HG02798 (cell line): ENCODE measurements at regions not wholly inside any gene's neighbourhood (a gene's known extent, or its start where the extent isn't known, plus 50 kb on each side); places are given as distances from the start of the nearest gene placed in this dataset.

Experiments used
- ATAC-seq: cut with Tn5 transposase; IDR thresholded peaks from one replicate; pipeline ENCODE4 v1.9.1; 2021; ENCODE audit warnings: mild to moderate bottlenecking; ENCODE audit not compliant: unreplicated experiment, poor library complexity

- no peak for ATAC-seq
Measured at GRCh38 chrX:39163581-39164126, 362.4 kb downstream of the MID1IP1 start.

DNA sequence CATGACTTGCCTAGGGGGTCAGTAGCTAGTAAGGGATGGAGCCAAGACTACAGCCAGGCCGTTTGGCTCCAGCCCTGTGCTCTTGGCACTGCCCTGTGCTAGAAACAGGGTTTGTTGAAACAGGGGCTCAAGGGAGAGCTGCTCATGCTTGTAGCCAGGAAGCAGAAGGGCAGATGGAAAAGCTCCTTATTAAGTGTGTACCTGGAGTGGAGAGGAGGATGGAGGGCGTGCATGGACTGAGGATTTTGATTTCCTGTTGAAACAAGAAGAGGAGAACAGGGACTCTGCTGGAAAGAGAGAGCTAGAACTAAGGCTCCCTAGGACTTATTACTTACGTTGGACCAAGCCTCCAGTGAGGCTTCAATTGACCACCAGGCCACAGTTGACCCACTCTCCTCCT lies 363.0 kb downstream of the MID1IP1 start:
- no peak for ATAC-seq

DNA sequence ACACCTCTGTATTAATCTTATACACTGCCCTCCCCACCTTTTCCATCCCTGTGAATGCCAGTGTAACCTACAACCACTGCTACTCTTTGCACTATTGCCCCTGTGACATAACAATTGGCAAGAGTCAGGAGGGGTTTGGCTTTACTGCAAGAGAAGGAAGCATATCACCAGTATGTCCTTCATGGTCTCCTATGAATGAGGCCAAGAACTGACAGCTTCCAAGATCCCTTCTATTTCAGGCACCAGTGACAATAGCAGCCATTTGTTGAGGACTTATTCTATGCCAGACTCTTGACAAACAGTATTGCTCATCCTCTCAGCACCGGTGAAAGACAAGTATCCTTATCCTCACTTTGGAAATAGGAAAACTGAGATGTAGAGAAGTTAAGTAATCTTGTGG lies 363.9 kb downstream of the MID1IP1 start:
- ATAC-seq: no peak

- no peak for ATAC-seq
Measured at GRCh38 chrX:39165773-39166172, 364.5 kb downstream of the MID1IP1 start.

GRCh38 chrX:39167791-39168190 lies 366.5 kb downstream of the MID1IP1 start:
- peak; percentile 78 for ATAC-seq

- no peak for ATAC-seq
Measured at GRCh38 chrX:39168609-39169008, 367.4 kb downstream of the MID1IP1 start.

GRCh38 chrX:39169976-39170375 lies 368.7 kb downstream of the MID1IP1 start:
- no peak for ATAC-seq

DNA sequence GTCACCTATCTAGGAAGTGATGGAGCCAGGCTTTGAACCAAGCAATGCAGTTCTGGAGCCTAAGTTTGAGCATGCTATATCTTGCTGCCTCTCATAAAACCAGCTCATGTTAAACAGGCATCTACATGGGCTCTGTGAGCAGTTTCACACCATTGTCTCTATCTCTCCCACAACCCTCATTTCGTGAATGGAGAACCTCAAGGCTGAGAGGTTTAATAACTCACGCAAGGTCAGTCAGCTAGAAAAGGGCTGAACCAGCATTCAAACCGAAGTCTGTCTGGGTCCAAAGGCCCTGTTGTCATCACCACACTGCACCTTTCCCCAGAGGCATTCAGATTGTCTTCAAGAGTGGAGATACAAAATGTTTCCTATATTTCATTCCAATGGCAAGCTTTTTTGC lies 369.2 kb downstream of the MID1IP1 start:
- no peak for ATAC-seq

GRCh38 chrX:39171686-39172085 lies 370.4 kb downstream of the MID1IP1 start:
- ATAC-seq: no peak

- no peak for ATAC-seq
Measured at GRCh38 chrX:39174241-39174771, 373.0 kb downstream of the MID1IP1 start.

- ATAC-seq: no peak
Measured at GRCh38 chrX:39174772-39175417, 373.6 kb downstream of the MID1IP1 start.

DNA sequence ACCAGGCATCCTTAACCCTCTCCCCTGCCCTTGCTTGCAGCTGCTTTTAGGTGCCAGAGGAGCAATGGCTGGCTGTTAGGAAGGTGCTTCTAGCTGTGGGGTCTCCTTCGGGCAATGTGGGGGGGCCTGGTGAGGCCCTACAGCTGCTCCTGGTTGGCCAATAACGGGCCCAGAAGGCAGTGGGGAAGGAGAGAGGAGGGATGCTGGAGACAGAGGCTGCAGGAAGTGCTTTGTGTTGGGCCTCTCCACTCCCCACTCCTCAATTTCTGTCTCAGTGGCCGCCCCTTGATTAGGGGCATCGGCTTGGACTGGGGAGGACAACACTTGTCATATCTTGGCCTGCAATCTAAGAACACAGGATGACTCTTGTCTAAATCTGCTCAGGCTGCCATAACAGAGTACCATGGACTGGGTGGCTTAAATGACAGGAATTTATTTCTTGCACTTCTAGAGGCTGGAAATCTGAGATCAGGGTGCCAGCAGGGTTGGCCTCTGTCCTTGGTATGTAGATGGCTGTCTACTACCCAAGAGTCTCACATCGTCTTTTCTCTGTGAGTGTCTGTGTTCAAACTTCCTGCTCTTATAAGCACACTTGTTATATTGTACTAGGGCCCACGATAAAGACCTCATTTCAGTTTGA lies 374.3 kb downstream of the MID1IP1 start:
- no peak for ATAC-seq

- no peak for ATAC-seq
Measured at GRCh38 chrX:39176105-39176504, 374.8 kb downstream of the MID1IP1 start.

DNA sequence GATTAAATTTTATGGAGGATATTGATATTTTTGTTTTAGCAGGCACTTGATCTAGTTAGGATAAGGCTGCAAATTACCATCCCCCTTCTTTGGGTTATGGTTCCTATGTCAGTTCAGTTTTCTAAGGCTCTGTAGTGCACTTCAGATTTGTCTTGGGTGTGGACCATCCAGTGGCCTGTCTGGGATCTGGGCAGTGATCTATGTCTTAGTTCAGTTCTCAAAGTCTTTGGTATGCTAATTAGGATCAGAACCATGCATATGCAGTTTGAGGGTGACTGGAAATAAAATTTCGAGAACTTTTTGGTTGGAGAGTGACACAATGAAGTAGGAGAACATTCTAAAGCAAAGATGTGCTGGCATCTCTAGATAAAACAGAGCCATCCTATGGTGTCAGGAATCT lies 388.2 kb downstream of the MID1IP1 start:
- no peak for ATAC-seq

DNA sequence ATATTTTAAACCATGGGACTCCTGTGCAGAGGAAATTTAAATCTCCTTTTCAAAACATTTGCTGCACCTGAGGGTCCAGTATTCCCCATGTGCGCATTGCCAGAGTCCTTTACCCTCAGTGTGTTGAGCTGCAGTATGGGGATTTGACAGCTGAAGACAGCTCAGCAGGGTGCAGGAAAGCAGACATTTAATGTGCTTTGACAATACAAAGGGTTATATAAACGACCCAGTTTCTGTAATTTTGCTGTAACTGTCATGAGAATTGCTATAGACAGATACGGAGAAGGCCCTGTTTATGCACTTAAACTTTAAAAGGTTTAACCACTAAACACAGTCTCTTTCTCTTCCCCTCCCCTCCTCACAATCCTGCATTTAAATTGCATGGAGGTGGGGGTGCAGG lies 393.4 kb downstream of the MID1IP1 start:
- no peak for ATAC-seq

- no peak for ATAC-seq
Measured at GRCh38 chrX:39195156-39195555, 393.9 kb downstream of the MID1IP1 start.

GRCh38 chrX:39196192-39197102 lies 395.2 kb downstream of the MID1IP1 start:
- peak; percentile 96 for ATAC-seq

DNA sequence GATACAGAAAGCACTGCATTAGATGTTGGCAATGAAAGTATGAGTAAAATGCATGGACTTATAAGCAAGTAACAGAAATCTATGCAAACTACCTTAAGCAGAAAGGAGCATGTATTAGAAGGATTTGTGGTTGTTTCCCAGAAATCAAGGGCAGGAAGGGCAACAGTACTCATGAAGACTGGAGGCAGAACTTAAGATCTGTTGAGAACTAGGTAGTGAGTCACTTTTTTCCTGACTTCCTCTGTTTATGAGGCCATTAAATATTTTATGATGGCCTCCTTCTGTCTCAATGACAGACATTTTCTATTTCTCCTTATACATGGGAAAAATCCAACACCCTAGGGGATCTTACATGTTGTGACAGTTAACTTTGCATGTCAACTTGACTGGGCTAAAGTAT lies 398.2 kb downstream of the MID1IP1 start:
- ATAC-seq: no peak

GRCh38 chrX:39201305-39201990 lies 400.2 kb downstream of the MID1IP1 start:
- ATAC-seq: no peak

DNA sequence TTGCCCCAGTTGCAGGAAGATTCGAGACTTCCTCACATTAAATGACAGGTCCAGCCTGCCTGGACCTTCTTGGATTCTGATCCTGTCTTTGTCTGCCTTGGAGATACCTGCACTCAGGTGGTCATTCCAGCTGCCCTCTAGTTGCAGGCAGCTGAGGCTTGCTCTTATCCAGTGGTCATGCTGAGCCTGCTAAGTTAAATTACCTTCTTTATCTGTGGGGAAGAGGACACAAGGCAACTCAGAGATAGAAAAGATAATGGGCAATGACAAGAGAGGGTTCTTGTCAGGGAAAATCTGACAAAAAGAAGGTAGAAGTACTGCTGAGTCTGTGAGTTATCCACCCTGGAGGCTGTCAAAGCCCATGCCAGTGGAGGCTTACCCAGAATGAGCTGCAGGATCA lies 401.4 kb downstream of the MID1IP1 start:
- ATAC-seq: no peak
